ENCODE measurements at regions not wholly inside any gene's neighbourhood (a gene's known extent, or its start where the extent isn't known, plus 50 kb on each side); places are given as distances from the start of the nearest gene placed in this dataset.
A peak's percentile ranks its signal among the peaks of the same experiment; 100 is the strongest.

- Histone ChIP-seq H3K27ac (no peak overlapping the region), H2AFZ (no peak overlapping the region), H3K4me3 (no peak overlapping the region), H3K9me3 (ENCODE audit: insufficient read depth, low read depth) (no peaks in the 10 kb centered on the region; the same call in 1 of the 2 replicates), H3K27me3 (ENCODE audit: insufficient read depth, low read depth) (no peaks in the 10 kb centered on the region), H4K20me1 (ENCODE audit: insufficient read depth) (no peaks in the 10 kb centered on the region), H3K9me2 (ENCODE audit: insufficient read depth) (no peaks in the 10 kb centered on the region), H3K36me3 (ENCODE audit: low read depth) (no peaks in the 10 kb centered on the region), H3F3A (ENCODE audit: insufficient read depth, low read depth) (peaks cover 13% of the 10 kb centered on the region), H3K79me2 (ENCODE audit: low read depth) (no peaks in the 10 kb centered on the region), H3K4me2 (no peak overlapping the region), H3K4me1 (replicated peaks; ENCODE audit: insufficient read depth) (peaks cover 22% of the 10 kb centered on the region)
- no peak for DNase-seq
- ChIA-PET POLR2A (ENCODE audit: unreplicated experiment) (no interaction called here), CTCF (interaction anchor here (0.6 kb wide), 1 partner anchor 42 kb away, joined by 4 read pairs; no protein-coding TSS in a partner anchor)
- BruUV-seq (replicated peaks) = no TSS peak
- intact Hi-C loops (cut with micrococcal nuclease; ENCODE audit: unreplicated experiment) = loop anchor here (5.0 kb wide), 3 partner anchors 77 to 707 kb away; no protein-coding TSS in a partner anchor
- TF ChIP-seq EZH2 (IDR thresholded peaks at IDR 0.05; ENCODE audit: low read depth) = no peak
- peak; percentile 52 for TF ChIP-seq CTCF (conservative IDR thresholded peaks at IDR 0.05)
These were observed 59.7 kb upstream of the PMAIP1 start for GRCh38 chr18:59839931-59840685.

GRCh38 chr18:59839246-59839645 lies 60.5 kb upstream of the PMAIP1 start:
- no peak overlapping the region for H3K4me2 ChIP-seq
- H3K4me1 ChIP-seq (replicated peaks; ENCODE audit: insufficient read depth) = peaks cover 16% of the 10 kb centered on the region
- no peaks in the 10 kb centered on the region; the same call in 1 of the 2 replicates for H3K9me3 ChIP-seq (ENCODE audit: insufficient read depth, low read depth)
- no TSS peak for BruUV-seq (replicated peaks)
- no peak overlapping the region for H3K27ac ChIP-seq
- no peaks in the 10 kb centered on the region for H4K20me1 ChIP-seq (ENCODE audit: insufficient read depth)
- no peak for DNase-seq
- H3K4me3 ChIP-seq = no peak overlapping the region
- H3K36me3 ChIP-seq (ENCODE audit: low read depth) = no peaks in the 10 kb centered on the region
- no peaks in the 10 kb centered on the region for H3K27me3 ChIP-seq (ENCODE audit: insufficient read depth, low read depth)
- no peaks in the 10 kb centered on the region for H3K9me2 ChIP-seq (ENCODE audit: insufficient read depth)
- peaks cover 6% of the 10 kb centered on the region for H3F3A ChIP-seq (ENCODE audit: insufficient read depth, low read depth)
- TF ChIP-seq EZH2 (IDR thresholded peaks at IDR 0.05; ENCODE audit: low read depth) (no peak), CTCF (conservative IDR thresholded peaks at IDR 0.05) (no peak)
- POLR2A ChIA-PET (ENCODE audit: unreplicated experiment) = no interaction called here
- CTCF ChIA-PET = interaction anchor here (0.6 kb wide), 1 partner anchor 60 kb away, joined by 4 read pairs; no protein-coding TSS in a partner anchor
- intact Hi-C loops (cut with micrococcal nuclease; ENCODE audit: unreplicated experiment) = loop anchor here (5.0 kb wide), 2 partner anchors 213 to 708 kb away; no protein-coding TSS in a partner anchor
- no peak overlapping the region for H2AFZ ChIP-seq
- no peaks in the 10 kb centered on the region for H3K79me2 ChIP-seq (ENCODE audit: low read depth)

GRCh38 chr18:59837586-59837985 lies 62.2 kb upstream of the PMAIP1 start:
- no peaks in the 10 kb centered on the region for H4K20me1 ChIP-seq (ENCODE audit: insufficient read depth)
- no peaks in the 10 kb centered on the region for H3K9me2 ChIP-seq (ENCODE audit: insufficient read depth)
- no peaks in the 10 kb centered on the region for H3K79me2 ChIP-seq (ENCODE audit: low read depth)
- peak; percentile 38 to 62 for DNase-seq
- CTCF ChIA-PET = interaction anchor here (0.7 kb wide), 1 partner anchor 86 kb away, joined by 3 read pairs; no protein-coding TSS in a partner anchor
- H2AFZ ChIP-seq = no peak overlapping the region
- H3K27me3 ChIP-seq (ENCODE audit: insufficient read depth, low read depth) = no peaks in the 10 kb centered on the region
- TF ChIP-seq CTCF (conservative IDR thresholded peaks at IDR 0.05) (peak; percentile 93), EZH2 (IDR thresholded peaks at IDR 0.05; ENCODE audit: low read depth) (no peak)
- H3K4me3 ChIP-seq = no peak overlapping the region
- no TSS peak for BruUV-seq (replicated peaks)
- peak overlapping the region; percentile 18; the same call in 1 of the 2 replicates for H3K4me2 ChIP-seq
- no peaks in the 10 kb centered on the region for H3F3A ChIP-seq (ENCODE audit: insufficient read depth, low read depth)
- no peaks in the 10 kb centered on the region for H3K36me3 ChIP-seq (ENCODE audit: low read depth)
- POLR2A ChIA-PET (ENCODE audit: unreplicated experiment) = no interaction called here
- H3K27ac ChIP-seq = no peak overlapping the region
- intact Hi-C loops (cut with micrococcal nuclease; ENCODE audit: unreplicated experiment) = loop anchor here (2.0 to 5.0 kb wide), 5 partner anchors 61 to 710 kb away; partner anchors contain the start of gene PMAIP1
- H3K4me1 ChIP-seq (replicated peaks; ENCODE audit: insufficient read depth) = no peaks in the 10 kb centered on the region
- no peaks in the 10 kb centered on the region; the same call in 1 of the 2 replicates for H3K9me3 ChIP-seq (ENCODE audit: insufficient read depth, low read depth)
